Naive thymus-derived CD4-positive, alpha-beta T cell (primary cell): ENCODE measurements at regions not wholly inside any gene's neighbourhood (a gene's known extent, or its start where the extent isn't known, plus 50 kb on each side); places are given as distances from the start of the nearest gene placed in this dataset.
"Not testable (repeated sequence)": the region's sequence is repeated elsewhere in the genome, so short reads cannot be mapped to it uniquely, and the experiment has no call there.

ENCODE experiments used
- ATAC-seq: fragments of 150-1000 bp; cut with Tn5 transposase; 2 replicates; pipeline ENCODE4 v1.10.0; 2021; ENCODE audit warnings: mild to moderate bottlenecking, moderate library complexity
- CTCF ChIA-PET: fragments of 350-600 bp; sonication (Branson Sonifier 250); formaldehyde crosslinking; loops from one replicate; lab custom pipeline; 2021; ENCODE audit warnings: antibody characterized with exemption; lab: Charles Lee
- POLR2A ChIA-PET: fragments of 350-600 bp; sonication (Branson Sonifier 250); formaldehyde crosslinking; loops from one replicate; lab custom pipeline; 2021; ENCODE audit warnings: antibody characterized with exemption, inconsistent platforms; lab: Charles Lee
- DNase-seq, 9 donors: peaks; one replicate each; pipeline versions ENCODE4 v3.0.0 to v3.0.0-alpha.2; 2020 to 2022; ENCODE audit warnings: mixed read lengths in 1 of 9
- H3K27ac ChIP-seq: one replicate; pipeline ENCODE4 v1.7.0; 2013; ENCODE audit warnings: mild to moderate bottlenecking, low read depth, low read length, moderate library complexity
- H3K27me3 ChIP-seq, 2 donors: one replicate each; pipeline ENCODE4 v1.7.0; 2013; ENCODE audit warnings: low read length in 2 of 2, mild to moderate bottlenecking in 2 of 2, moderate library complexity in 2 of 2; ENCODE audit not compliant: control insufficient read depth in 2 of 2, insufficient read depth in 2 of 2
- H3K36me3 ChIP-seq, 3 experiments: 1 replicate in 2 of 3; 2 replicates in 1 of 3; pipeline ENCODE4 v1.7.0; 2013; ENCODE audit warnings: low read length in 3 of 3, mild to moderate bottlenecking in 3 of 3, moderate library complexity in 1 of 3; ENCODE audit not compliant: insufficient read depth in 3 of 3, control insufficient read depth in 2 of 3
- H3K4me1 ChIP-seq, 2 donors: one replicate each; pipeline ENCODE4 v1.7.0; 2013; ENCODE audit warnings: low read length in 2 of 2, mild to moderate bottlenecking in 2 of 2, moderate library complexity in 1 of 2; ENCODE audit not compliant: control insufficient read depth in 2 of 2, insufficient read depth in 2 of 2
- H3K4me3 ChIP-seq: 2 replicates; pipeline ENCODE4 v1.7.0; 2013; ENCODE audit warnings: mild to moderate bottlenecking, low read length
- H3K9me3 ChIP-seq, 3 experiments: 1 replicate in 2 of 3; 2 replicates in 1 of 3; pipeline ENCODE4 v1.7.0; 2013; ENCODE audit warnings: low read length in 3 of 3; ENCODE audit not compliant: control insufficient read depth in 2 of 3
- H3K27ac Mint-ChIP-seq, 9 donors: one replicate each; pipeline ENCODE4 v1.8.0; 2020 to 2022; ENCODE audit warnings: mixed read lengths in 9 of 9, mild to moderate bottlenecking in 8 of 9, moderate library complexity in 5 of 9, inconsistent platforms in 2 of 9
- H3K27me3 Mint-ChIP-seq, 5 donors: one replicate each; pipeline ENCODE4 v1.8.0; 2021 to 2022; ENCODE audit warnings: mixed read lengths in 5 of 5, mild to moderate bottlenecking in 1 of 5
- H3K36me3 Mint-ChIP-seq, 5 donors: one replicate each; pipeline ENCODE4 v1.8.0; 2020 to 2022; ENCODE audit warnings: mixed read lengths in 5 of 5, mild to moderate bottlenecking in 3 of 5, inconsistent platforms in 1 of 5
- H3K4me1 Mint-ChIP-seq, 7 donors: one replicate each; pipeline ENCODE4 v1.8.0; 2020 to 2022; ENCODE audit warnings: mixed read lengths in 7 of 7, mild to moderate bottlenecking in 3 of 7, inconsistent platforms in 1 of 7
- H3K4me3 Mint-ChIP-seq, 10 donors: one replicate each; pipeline ENCODE4 v1.8.0; 2020 to 2022; ENCODE audit warnings: mild to moderate bottlenecking in 10 of 10, mixed read lengths in 10 of 10, moderate library complexity in 6 of 10, inconsistent platforms in 2 of 10
- H3K9me3 Mint-ChIP-seq, 11 donors: one replicate each; pipeline ENCODE4 v1.8.0; 2020 to 2022; ENCODE audit warnings: mixed read lengths in 11 of 11, mild to moderate bottlenecking in 4 of 11, inconsistent platforms in 1 of 11, moderate library complexity in 1 of 11
- intact Hi-C, 2 donors: fragments of 100-400 bp; cut with micrococcal nuclease; formaldehyde crosslinking; loops; one replicate each; pipeline ENCODE4 v1.15.1; 2023

GRCh38 chr7:153122255-153122654 lies 362.7 kb downstream of the ACTR3B start:
- ATAC-seq, H3K4me1 Mint-ChIP-seq, intact Hi-C loops, H3K27me3 ChIP-seq, H3K27me3 Mint-ChIP-seq, H3K36me3 ChIP-seq, H3K4me3 ChIP-seq, H3K36me3 Mint-ChIP-seq, H3K27ac ChIP-seq, H3K4me1 ChIP-seq, CTCF ChIA-PET, H3K27ac Mint-ChIP-seq, H3K9me3 ChIP-seq, DNase-seq, H3K4me3 Mint-ChIP-seq, POLR2A ChIA-PET: not testable (repeated sequence)
- H3K9me3 Mint-ChIP-seq: peaks cover 0 to 33% (median 6%) of the 10 kb centered on the region in 11 donors

DNA sequence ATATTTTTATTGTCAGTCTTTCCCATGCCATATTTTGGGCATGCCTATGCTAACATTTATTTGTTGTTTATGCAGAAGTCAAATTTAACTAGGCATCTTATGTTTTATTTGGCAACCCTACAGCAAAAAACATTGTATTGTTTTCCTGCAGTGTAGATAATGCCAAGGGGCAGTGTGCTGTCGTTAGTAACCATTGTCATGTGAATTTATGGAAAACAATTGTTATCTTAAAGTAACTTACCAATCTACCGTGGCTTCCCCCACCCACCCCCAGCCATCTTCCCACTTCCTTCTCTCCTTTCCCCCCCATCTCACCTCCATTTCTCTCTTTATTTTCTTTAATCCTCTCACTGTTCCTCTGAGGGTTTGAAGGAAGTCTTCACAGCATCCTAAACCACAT lies 370.5 kb downstream of the ACTR3B start:
- Histone ChIP-seq H3K27me3 (no peaks in the 10 kb centered on the region), H3K36me3 (no peaks in the 10 kb centered on the region), H3K4me1 (no peaks in the 10 kb centered on the region), H3K9me3 (no peaks in the 10 kb centered on the region), H3K4me3 (no peak overlapping the region), H3K27ac (no peak overlapping the region)
- no peaks in the 10 kb centered on the region for H3K36me3 Mint-ChIP-seq
- H3K27me3 Mint-ChIP-seq: peaks cover 0 to 4% (median 0%) of the 10 kb centered on the region in 5 donors
- ATAC-seq (no peak), DNase-seq (no peak)
- H3K4me3 Mint-ChIP-seq: no peak overlapping the region
- no peaks in the 10 kb centered on the region for H3K4me1 Mint-ChIP-seq
- no peak overlapping the region for H3K27ac Mint-ChIP-seq
- POLR2A ChIA-PET: no interaction called here
- CTCF ChIA-PET: no interaction called here
- intact Hi-C loops: no loop called here
- H3K9me3 Mint-ChIP-seq: peaks cover 2 to 18% (median 11%) of the 10 kb centered on the region in 11 donors

DNA sequence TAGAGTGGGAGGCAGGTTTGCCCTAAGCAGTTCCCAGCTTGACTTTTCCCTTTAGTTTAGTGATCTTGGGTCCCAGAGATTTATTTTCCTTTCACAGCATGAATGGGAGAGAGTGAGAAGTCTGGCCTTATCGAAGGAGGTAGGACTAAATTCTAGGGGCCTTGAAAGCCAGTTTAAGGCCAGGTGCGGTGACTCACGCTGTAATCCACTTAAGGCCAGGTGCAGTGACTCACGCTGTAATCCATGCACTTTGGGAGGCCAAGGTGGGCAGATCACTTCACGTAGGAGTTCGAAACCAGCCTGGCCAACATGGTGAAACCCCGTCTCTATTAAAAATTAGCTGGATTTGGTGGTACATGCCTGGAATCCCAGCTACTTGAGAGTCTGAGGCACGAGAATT lies 392.2 kb downstream of the ACTR3B start:
- intact Hi-C loops: no loop called here
- POLR2A ChIA-PET: no interaction called here
- no peak for ATAC-seq

DNA sequence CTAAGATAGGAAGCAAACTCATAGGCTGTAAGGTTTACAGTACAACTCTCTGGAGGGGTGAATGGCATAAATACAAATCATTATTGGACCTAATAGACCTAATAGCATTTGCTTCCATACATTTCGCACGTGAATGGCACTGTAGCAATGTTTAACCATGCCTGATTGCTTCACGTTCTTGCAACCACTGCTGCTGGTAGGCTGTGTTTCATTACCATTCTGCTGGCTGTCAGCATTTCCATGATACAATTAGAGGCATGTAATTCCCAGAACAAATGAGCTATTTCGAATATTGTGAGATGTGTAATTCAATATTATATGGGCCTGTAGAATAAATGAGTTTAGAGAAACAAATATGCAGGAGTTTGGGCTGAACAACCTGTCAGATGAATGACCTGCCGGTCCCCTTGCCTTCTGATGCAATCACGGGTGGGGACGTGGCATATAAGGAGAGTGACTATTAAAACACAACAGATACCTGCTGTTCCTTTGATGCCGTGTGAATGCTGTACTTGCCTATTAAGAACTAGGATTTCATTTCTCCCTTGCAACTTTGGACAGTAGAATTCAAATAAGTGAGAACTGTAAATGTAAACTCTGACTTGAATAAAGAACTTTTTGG lies 393.4 kb downstream of the ACTR3B start:
- Mint-ChIP-seq H3K27me3 (no peaks in the 10 kb centered on the region), H3K4me1 (no peaks in the 10 kb centered on the region), H3K9me3 (peaks cover 2 to 26% (median 12%) of the 10 kb centered on the region in 11 donors), H3K36me3 (peaks cover 0 to 8% (median 0%) of the 10 kb centered on the region in 5 donors), H3K4me3 (no peak overlapping the region), H3K27ac (no peak overlapping the region)
- intact Hi-C loops: no loop called here
- CTCF ChIA-PET: no interaction called here
- Histone ChIP-seq H3K36me3 (no peaks in the 10 kb centered on the region), H3K27ac (no peak overlapping the region), H3K9me3 (peaks cover 0 to 6% (median 0%) of the 10 kb centered on the region in 3 experiments), H3K4me1 (no peaks in the 10 kb centered on the region), H3K27me3 (no peaks in the 10 kb centered on the region), H3K4me3 (no peak overlapping the region)
- no peak for ATAC-seq
- no peak for DNase-seq
- POLR2A ChIA-PET: no interaction called here

More for the DNA sequence above, 392.2 kb downstream of the ACTR3B start:
- Mint-ChIP-seq H3K9me3 (peaks cover 2 to 26% (median 14%) of the 10 kb centered on the region in 11 donors), H3K36me3 (peaks cover 0 to 8% (median 0%) of the 10 kb centered on the region in 5 donors), H3K4me1 (no peaks in the 10 kb centered on the region), H3K4me3 (no peak overlapping the region), H3K27me3 (no peaks in the 10 kb centered on the region), H3K27ac (no peak overlapping the region)
- H3K27ac ChIP-seq: no peak overlapping the region
- CTCF ChIA-PET: no interaction called here
- H3K4me1 ChIP-seq: no peaks in the 10 kb centered on the region
- peaks cover 0 to 6% (median 0%) of the 10 kb centered on the region in 3 experiments for H3K9me3 ChIP-seq
- no peaks in the 10 kb centered on the region for H3K27me3 ChIP-seq
- no peak overlapping the region for H3K4me3 ChIP-seq
- DNase-seq: no peak
- H3K36me3 ChIP-seq: no peaks in the 10 kb centered on the region

DNA sequence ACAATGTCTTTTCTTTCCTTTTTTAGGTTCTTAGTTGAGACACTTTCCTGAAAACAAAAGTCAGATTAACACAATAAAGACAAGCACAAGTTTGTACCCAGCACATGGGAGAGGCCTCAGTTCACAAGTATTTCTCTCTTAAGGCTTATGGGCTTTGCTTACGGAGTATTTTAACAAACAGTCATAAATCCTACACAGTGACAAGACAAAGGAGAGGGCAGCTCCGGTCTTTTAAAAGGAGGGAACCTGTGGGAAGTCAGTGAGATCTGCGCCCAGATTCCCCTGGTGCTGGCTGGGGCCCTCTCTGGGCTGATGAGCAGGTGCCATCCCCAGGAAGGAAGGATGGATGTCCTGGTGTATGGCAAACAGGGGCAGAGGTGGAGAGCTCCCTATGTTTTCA lies 398.6 kb downstream of the ACTR3B start:
- ATAC-seq: no peak
- POLR2A ChIA-PET: no interaction called here
- H3K4me1 Mint-ChIP-seq: no peaks in the 10 kb centered on the region
- no peak overlapping the region for H3K4me3 Mint-ChIP-seq
- H3K27ac Mint-ChIP-seq: no peak overlapping the region
- Histone ChIP-seq H3K36me3 (no peaks in the 10 kb centered on the region), H3K27ac (no peak overlapping the region), H3K9me3 (no peaks in the 10 kb centered on the region), H3K27me3 (no peaks in the 10 kb centered on the region), H3K4me1 (no peaks in the 10 kb centered on the region), H3K4me3 (no peak overlapping the region)
- CTCF ChIA-PET: no interaction called here
- DNase-seq: no peak
- no peaks in the 10 kb centered on the region for H3K27me3 Mint-ChIP-seq
- intact Hi-C loops: no loop called here
- H3K9me3 Mint-ChIP-seq: peaks cover 0 to 40% (median 13%) of the 10 kb centered on the region in 11 donors
- peaks cover 0 to 4% (median 0%) of the 10 kb centered on the region in 5 donors for H3K36me3 Mint-ChIP-seq

GRCh38 chr7:153170287-153170686 lies 410.7 kb downstream of the ACTR3B start:
- ChIA-PET POLR2A (no interaction called here), CTCF (no interaction called here)
- Histone ChIP-seq H3K36me3 (no peaks in the 10 kb centered on the region), H3K4me3 (no peak overlapping the region), H3K9me3 (no peaks in the 10 kb centered on the region), H3K27me3 (no peaks in the 10 kb centered on the region), H3K4me1 (no peaks in the 10 kb centered on the region), H3K27ac (no peak overlapping the region)
- peaks cover 0 to 7% (median 0%) of the 10 kb centered on the region in 5 donors for H3K36me3 Mint-ChIP-seq
- H3K27me3 Mint-ChIP-seq: no peaks in the 10 kb centered on the region
- intact Hi-C loops: no loop called here
- ATAC-seq: no peak
- H3K4me1 Mint-ChIP-seq: no peaks in the 10 kb centered on the region
- no peak overlapping the region for H3K4me3 Mint-ChIP-seq
- H3K27ac Mint-ChIP-seq: no peak overlapping the region
- peaks cover 9 to 50% (median 20%) of the 10 kb centered on the region in 11 donors for H3K9me3 Mint-ChIP-seq
- no peak for DNase-seq

- H3K27me3 ChIP-seq: no peaks in the 10 kb centered on the region
- no peaks in the 10 kb centered on the region for H3K4me1 ChIP-seq
- CTCF ChIA-PET: no interaction called here
- H3K27me3 Mint-ChIP-seq: peaks cover 0 to 9% (median 0%) of the 10 kb centered on the region in 5 donors
- H3K4me3 ChIP-seq: no peak overlapping the region
- H3K9me3 Mint-ChIP-seq: peaks cover 0 to 9% (median 2%) of the 10 kb centered on the region in 11 donors
- POLR2A ChIA-PET: no interaction called here
- peaks cover 0 to 7% (median 0%) of the 10 kb centered on the region in 5 donors for H3K36me3 Mint-ChIP-seq
- H3K4me1 Mint-ChIP-seq: no peaks in the 10 kb centered on the region
- H3K4me3 Mint-ChIP-seq: no peak overlapping the region
- DNase-seq (no peak), ATAC-seq (no peak)
- intact Hi-C loops: no loop called here
- no peak overlapping the region for H3K27ac Mint-ChIP-seq
- H3K27ac ChIP-seq: no peak overlapping the region
- H3K36me3 ChIP-seq: no peaks in the 10 kb centered on the region
- H3K9me3 ChIP-seq: no peaks in the 10 kb centered on the region
Measured at GRCh38 chr7:153185936-153186335, 426.4 kb downstream of the ACTR3B start.
